Lung (tissue), 11 donors: ENCODE measurements at regions not wholly inside any gene's neighbourhood (a gene's known extent, or its start where the extent isn't known, plus 50 kb on each side); places are given as distances from the start of the nearest gene placed in this dataset.

Source experiments
- ATAC-seq: fragments of 200-7000 bp; cut with Tn5 transposase; one replicate; pipeline ENCODE4 v1.9.1; 2020; ENCODE audit warnings: moderate number of reproducible peaks; ENCODE audit not compliant: insufficient read depth, low FRiP score
- DNase-seq, 3 donors: peaks; one replicate each; pipeline ENCODE4 v3.0.0-alpha.2; 2013 to 2017
- H3K27ac ChIP-seq, 2 donors: one replicate each; pipeline ENCODE4 v1.5.1; 2013; ENCODE audit warnings: mild to moderate bottlenecking in 2 of 2, moderate library complexity in 2 of 2, control low read depth in 1 of 2, inconsistent platforms in 1 of 2, low read depth in 1 of 2, low read length in 1 of 2
- H3K27me3 ChIP-seq, 3 donors: one replicate each; pipeline ENCODE4 v1.5.1; 2013; ENCODE audit warnings: low read length in 2 of 3; ENCODE audit not compliant: control insufficient read depth in 3 of 3, insufficient read depth in 3 of 3
- H3K36me3 ChIP-seq, 4 donors: one replicate each; pipeline ENCODE4 v1.5.1; 2013; ENCODE audit warnings: low read length in 4 of 4, mild to moderate bottlenecking in 1 of 4, moderate library complexity in 1 of 4; ENCODE audit not compliant: control insufficient read depth in 4 of 4, insufficient read depth in 4 of 4
- H3K4me1 ChIP-seq, 5 donors: one replicate each; pipeline ENCODE4 v1.5.1; 2013; ENCODE audit warnings: low read length in 5 of 5, mild to moderate bottlenecking in 2 of 5, moderate library complexity in 1 of 5; ENCODE audit not compliant: control insufficient read depth in 5 of 5, insufficient read depth in 5 of 5
- H3K4me3 ChIP-seq: one replicate; pipeline ENCODE4 v1.5.1; 2013; ENCODE audit warnings: mild to moderate bottlenecking, control low read depth, moderate library complexity
- H3K9ac ChIP-seq, 2 donors: one replicate each; pipeline ENCODE4 v1.5.1; 2013; ENCODE audit warnings: low read length in 2 of 2, control low read depth in 1 of 2; ENCODE audit not compliant: insufficient read depth in 1 of 2
- H3K9me3 ChIP-seq, 4 donors: one replicate each; pipeline ENCODE4 v1.5.1; 2013; ENCODE audit warnings: low read length in 3 of 4, mild to moderate bottlenecking in 1 of 4, moderate library complexity in 1 of 4; ENCODE audit not compliant: control insufficient read depth in 4 of 4, insufficient read depth in 3 of 4
- CTCF ChIP-seq: IDR thresholded peaks from 2 replicates; pipeline ENCODE4 v1.5.1; 2012; ENCODE audit warnings: mild to moderate bottlenecking; ENCODE audit errors: control extremely low read depth, extremely low read depth
- WGBS, 2 donors: extraction: QIAGEN DNeasy Blood & Tissue Kit; methylation state at CpG; one replicate each; pipeline ENCODE4 v1.1.7; 2013; 5-methylcytosine and 5-hydroxymethylcytosine counted together
- donor health status: control.
- donor health status: control.
- donor health status: Bipolar disorder and iron deficiency.
- donor health status: healthy.
- donor health status: DM: yes; HTN: yes; CAD: no.

GRCh38 chr3:43210049-43211027 is 76.0 kb upstream of the SNRK start:
- ATAC-seq (no peak), DNase-seq (no peak)
- Histone ChIP-seq H3K27me3 (no peaks in the 10 kb centered on the region), H3K36me3 (no peaks in the 10 kb centered on the region), H3K4me3 (no peak overlapping the region), H3K4me1 (peaks cover 0 to 9% (median 0%) of the 10 kb centered on the region in 5 donors), H3K9me3 (no peaks in the 10 kb centered on the region), H3K9ac (no peak overlapping the region), H3K27ac (no peak overlapping the region)
- no peak for TF ChIP-seq CTCF
- WGBS, 2 donors = 83 to 90% methylated on average over 8 of the region's 8 CpGs

GRCh38 chr3:43207628-43208085 is 78.7 kb upstream of the SNRK start:
- Histone ChIP-seq H3K4me3 (no peak overlapping the region), H3K4me1 (peaks cover 0 to 13% (median 0%) of the 10 kb centered on the region in 5 donors), H3K27ac (no peak overlapping the region), H3K27me3 (no peaks in the 10 kb centered on the region), H3K36me3 (no peaks in the 10 kb centered on the region), H3K9me3 (no peaks in the 10 kb centered on the region), H3K9ac (no peak overlapping the region)
- no peak for ATAC-seq
- no peak for DNase-seq
- 81 to 90% methylated on average over 3 of the region's 3 CpGs for WGBS, 2 donors
- no peak for TF ChIP-seq CTCF

GRCh38 chr3:43206632-43207031 is 79.7 kb upstream of the SNRK start:
- Histone ChIP-seq H3K36me3 (no peaks in the 10 kb centered on the region), H3K27ac (no peak overlapping the region), H3K27me3 (no peaks in the 10 kb centered on the region), H3K4me1 (peaks cover 0 to 13% (median 0%) of the 10 kb centered on the region in 5 donors), H3K9ac (no peak overlapping the region), H3K4me3 (no peak overlapping the region), H3K9me3 (no peaks in the 10 kb centered on the region)
- ATAC-seq (no peak), DNase-seq (no peak)
- TF ChIP-seq CTCF = no peak
- 90 to 94% methylated on average over 10 of the region's 10 CpGs for WGBS, 2 donors
